NCI-H524 (cell line): ENCODE measurements at regions not wholly inside any gene's neighbourhood (a gene's known extent, or its start where the extent isn't known, plus 50 kb on each side); places are given as distances from the start of the nearest gene placed in this dataset.
"Not testable (repeated sequence)": the region's sequence is repeated elsewhere in the genome, so short reads cannot be mapped to it uniquely, and the experiment has no call there.

Experiments
- DNase-seq, 2 experiments: peaks; one replicate each; lab custom pipeline; 2025; lab: John Stamatoyannopoulos, UW

GRCh38 chr2:161480123-161480522 lies 64.0 kb downstream of the TBR1 start:
- no peak for DNase-seq

- no peak for DNase-seq
Observed at GRCh38 chr2:161481619-161482018, 65.5 kb downstream of the TBR1 start.

- DNase-seq, result no peak
Observed at GRCh38 chr2:161484061-161484460, 68.0 kb downstream of the TBR1 start.

- no peak for DNase-seq
Observed at GRCh38 chr2:161486111-161486510, 70.0 kb downstream of the TBR1 start.

DNA sequence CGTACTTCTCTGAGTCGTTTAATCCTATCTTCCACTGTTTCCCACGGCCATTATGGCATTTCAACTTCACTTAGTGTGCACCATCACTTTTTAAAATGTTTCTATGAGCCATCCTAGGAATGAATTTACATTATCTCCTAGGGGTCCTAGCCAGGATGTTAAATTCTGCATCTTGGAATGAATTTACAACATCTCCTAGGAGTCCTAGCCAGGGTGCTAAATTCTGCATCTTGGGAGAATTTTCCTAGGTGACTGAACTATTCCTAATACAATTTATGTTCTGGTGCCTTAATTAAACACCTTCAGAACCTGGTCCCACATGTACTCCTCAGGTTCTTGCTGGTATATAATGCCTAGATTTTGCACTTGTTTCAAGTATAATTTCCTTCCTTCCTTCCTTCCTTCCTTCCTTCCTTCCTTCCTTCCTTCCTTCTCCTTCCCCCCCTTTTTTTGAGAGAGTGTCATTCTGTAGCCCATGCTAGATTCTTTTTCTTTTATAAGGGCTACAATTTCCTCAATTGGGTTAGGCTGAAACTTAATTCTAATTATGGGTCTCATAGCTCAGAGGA lies 72.1 kb downstream of the TBR1 start:
- no peak for DNase-seq

DNA sequence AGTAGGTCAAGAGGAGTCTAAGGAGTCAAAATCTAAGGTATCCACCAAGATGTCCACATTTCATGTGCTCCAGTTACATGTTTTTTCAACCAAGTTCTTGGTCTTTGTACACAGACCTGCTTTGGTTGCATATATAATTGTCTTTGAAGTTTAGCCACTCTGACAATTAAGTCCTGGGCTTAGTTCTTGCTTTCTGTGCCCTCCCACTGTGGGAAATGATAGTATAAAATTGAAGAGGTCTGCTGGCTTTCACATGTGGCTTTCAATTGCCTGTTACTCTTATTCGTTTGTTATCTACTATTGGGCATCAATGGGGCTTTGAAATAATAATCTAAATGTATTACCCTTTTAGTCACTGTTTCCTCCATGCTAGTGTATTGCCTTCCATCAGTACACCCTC lies 72.8 kb downstream of the TBR1 start:
- no peak for DNase-seq

GRCh38 chr2:161500892-161501610 lies 85.0 kb downstream of the TBR1 start:
- DNase-seq, result not testable (repeated sequence)

DNA sequence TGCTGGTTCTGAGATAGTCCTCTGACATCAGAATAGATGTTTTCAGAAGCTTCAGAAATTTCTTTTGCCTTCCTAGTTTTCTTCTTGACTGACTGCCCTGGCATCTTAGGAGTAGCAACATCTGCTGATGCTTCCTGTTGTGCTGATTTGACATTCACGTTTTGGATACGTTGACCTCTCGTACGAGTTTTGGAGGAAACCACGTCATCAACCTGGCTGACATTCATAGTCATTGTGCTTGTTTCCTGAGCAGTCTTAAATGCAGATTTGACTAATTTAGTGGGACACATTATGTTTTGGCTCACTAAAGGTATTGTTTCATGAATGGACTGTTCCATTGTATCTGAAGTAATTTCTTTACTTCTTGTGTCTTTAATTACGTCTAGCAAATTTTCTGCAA lies 86.2 kb downstream of the TBR1 start:
- not testable (repeated sequence) for DNase-seq

DNA sequence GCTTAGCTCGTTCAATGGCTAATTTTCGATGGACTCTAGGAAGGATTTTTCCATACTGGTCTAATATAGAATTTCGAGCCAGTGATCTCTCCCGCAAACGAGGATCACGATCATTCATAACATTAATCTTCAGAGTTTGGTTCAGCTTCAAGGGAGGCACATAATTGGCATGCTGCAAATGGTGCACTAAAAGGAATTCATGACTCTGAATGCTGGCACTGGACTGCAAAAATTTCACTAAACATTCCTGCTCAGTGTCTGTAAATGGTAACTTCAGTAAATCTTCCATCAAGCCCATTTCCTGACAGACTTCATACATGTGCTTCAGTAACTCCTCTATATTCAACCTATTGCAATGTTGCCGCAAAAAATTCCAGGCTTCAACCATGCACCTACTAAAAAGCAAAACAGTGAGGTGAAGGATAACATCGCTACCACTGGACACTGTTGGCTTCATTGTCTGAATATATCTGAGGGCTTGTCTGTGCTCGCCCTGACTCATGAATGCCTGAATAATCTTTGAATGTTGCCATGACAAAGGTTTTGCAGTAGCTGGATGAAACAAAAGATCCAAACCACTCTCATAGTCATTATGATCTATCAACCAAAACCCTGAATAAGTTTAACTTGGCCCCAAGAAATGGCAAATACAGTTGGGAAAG lies 88.7 kb downstream of the TBR1 start:
- not testable (repeated sequence) for DNase-seq

GRCh38 chr2:161505466-161505865 lies 89.4 kb downstream of the TBR1 start:
- DNase-seq, result not testable (repeated sequence)

- not testable (repeated sequence) for DNase-seq
Observed at GRCh38 chr2:161513295-161514032, 97.4 kb downstream of the TBR1 start.

GRCh38 chr2:161522796-161523195 lies 101.4 kb upstream of the SLC4A10 start:
- DNase-seq, result no peak

GRCh38 chr2:161533218-161533617 lies 91.0 kb upstream of the SLC4A10 start:
- peak in 1 of 2 experiments; percentile 39 for DNase-seq

- DNase-seq, result no peak
Observed at GRCh38 chr2:161546635-161547034, 77.6 kb upstream of the SLC4A10 start.

- DNase-seq, result no peak
Observed at GRCh38 chr2:161547130-161547529, 77.1 kb upstream of the SLC4A10 start.

GRCh38 chr2:161552015-161552414 lies 72.2 kb upstream of the SLC4A10 start:
- DNase-seq, result no peak

- DNase-seq, result no peak
Observed at GRCh38 chr2:161555826-161556225, 68.4 kb upstream of the SLC4A10 start.

- no peak for DNase-seq
Observed at GRCh38 chr2:161556440-161556839, 67.8 kb upstream of the SLC4A10 start.

DNA sequence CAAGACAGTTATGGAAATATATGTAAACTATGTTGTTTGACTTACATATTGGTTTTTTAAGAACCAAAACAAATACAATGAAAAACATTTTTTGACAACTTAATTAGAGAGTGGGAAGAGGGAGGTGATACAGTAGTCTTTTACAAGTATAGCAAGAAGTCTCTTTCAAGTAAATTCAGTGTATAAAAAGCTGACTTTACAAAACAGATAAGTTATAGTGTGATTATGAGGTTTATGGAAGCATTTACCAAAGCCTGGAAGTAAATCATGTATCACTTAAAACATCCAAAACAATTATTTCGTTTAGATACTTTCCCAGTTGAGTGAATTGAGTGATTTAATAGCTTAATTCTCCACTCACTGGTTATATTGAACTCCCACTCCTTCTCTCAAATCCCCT lies 66.7 kb upstream of the SLC4A10 start:
- DNase-seq, result no peak

DNA sequence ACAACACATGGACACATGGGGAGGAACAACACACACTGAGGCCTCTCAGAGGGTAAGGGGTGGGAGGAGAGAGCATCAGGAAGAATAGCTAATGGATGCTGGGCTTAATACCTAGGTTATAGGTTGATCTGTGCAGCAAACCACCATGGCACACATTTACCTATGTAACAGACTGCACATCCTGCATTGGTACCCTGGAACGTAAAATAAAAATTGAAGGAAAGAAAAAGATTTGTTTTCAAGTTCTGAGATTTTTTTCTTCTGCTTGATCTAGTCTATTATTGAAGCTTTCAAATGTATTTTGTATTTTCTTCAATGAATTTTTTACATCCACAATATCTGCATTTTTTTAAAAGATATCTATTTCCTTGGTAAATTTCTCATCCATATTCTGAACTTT lies 59.3 kb upstream of the SLC4A10 start:
- DNase-seq, result no peak

GRCh38 chr2:161569401-161569800 lies 54.8 kb upstream of the SLC4A10 start:
- no peak for DNase-seq

DNA sequence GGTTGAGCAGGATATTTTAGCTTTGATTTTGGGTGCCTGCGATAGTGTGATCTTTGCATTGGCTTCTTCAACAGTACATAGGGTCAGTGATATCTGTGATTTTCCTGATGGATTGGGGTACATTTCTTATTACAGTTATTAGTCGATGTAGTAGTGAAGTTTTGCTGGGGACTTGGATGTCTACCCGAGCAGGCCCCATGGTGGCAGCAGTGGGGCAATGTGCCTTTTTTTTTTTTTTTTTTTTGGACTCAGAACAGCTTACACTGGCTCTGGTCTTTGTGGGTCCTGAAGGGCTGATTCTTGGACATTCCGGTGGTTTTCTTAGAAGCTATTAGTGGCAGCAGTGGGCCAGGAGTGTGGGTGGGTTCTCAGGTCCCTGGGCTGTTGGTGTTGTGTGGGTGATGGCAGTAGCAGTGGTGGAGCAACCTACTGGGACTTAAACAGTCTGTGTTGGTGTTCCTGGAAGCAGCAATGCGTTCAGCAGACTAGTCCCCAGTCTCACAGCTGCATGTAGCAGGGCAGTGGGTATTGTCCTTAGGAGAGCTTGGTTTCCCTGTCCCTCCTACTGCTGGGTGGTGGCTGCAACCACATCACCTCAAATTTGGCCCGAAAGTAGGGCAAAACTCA lies 53.7 kb upstream of the SLC4A10 start:
- DNase-seq, result no peak
